Body of pancreas (tissue), 4 donors: ENCODE measurements at regions not wholly inside any gene's neighbourhood (a gene's known extent, or its start where the extent isn't known, plus 50 kb on each side); places are given as distances from the start of the nearest gene placed in this dataset.

Source experiments
- ATAC-seq: fragments of 150-250 bp; one replicate; pipeline ENCODE4 v1.9.1; 2016
- DNase-seq, 4 donors: peaks; one replicate each; pipeline ENCODE4 v3.0.0-alpha.2; 2019
- H3K27ac ChIP-seq, 4 donors: fragments of 200-600 bp; sonication (generic); 1 replicate in 3 of 4; 2 replicates in 1 of 4; pipeline versions ENCODE4 v1.5.1 to v1.6.1; 2016 to 2019; ENCODE audit warnings: mild to moderate bottlenecking in 1 of 4, mixed read lengths in 1 of 4, moderate library complexity in 1 of 4
- H3K27me3 ChIP-seq, 2 donors: fragments of 200-600 bp; sonication (generic); one replicate each; pipeline ENCODE4 v1.6.0; 2016; ENCODE audit warnings: mild to moderate bottlenecking in 1 of 2
- H3K36me3 ChIP-seq, 2 donors: fragments of 200-600 bp; sonication (generic); replicated peaks in 1 of 2; 2 replicates each; pipeline ENCODE4 v1.5.1; 2016; ENCODE audit warnings: low read depth in 2 of 2; ENCODE audit not compliant: insufficient read depth in 1 of 2
- H3K4me1 ChIP-seq: fragments of 200-600 bp; sonication (generic); one replicate; pipeline ENCODE4 v1.6.0; 2016
- H3K4me3 ChIP-seq, 2 donors: fragments of 200-600 bp; sonication (generic); 1 replicate in 1 of 2; 2 replicates in 1 of 2; pipeline ENCODE4 v1.5.1; 2016 to 2019
- H3K9me3 ChIP-seq, 3 donors: fragments of 200-600 bp; sonication (generic); 1 replicate in 2 of 3; 2 replicates in 1 of 3; pipeline ENCODE4 v1.5.1; 2016
- POLR2A ChIP-seq, 3 donors: fragments of 450-650 bp; IDR thresholded peaks; one replicate each; pipeline ENCODE4 v1.6.1; 2016; ENCODE audit warnings: antibody characterized with exemption in 3 of 3, mild to moderate bottlenecking in 2 of 3
- WGBS, 2 donors: methylation state at CpG; one replicate each; pipeline ENCODE4 v1.1.5; 2017; 5-methylcytosine and 5-hydroxymethylcytosine counted together
- intact Hi-C: fragments of 100-400 bp; cut with DNase I; formaldehyde crosslinking; loops from one replicate; pipeline ENCODE4 v1.15.1; 2023
- TF ChIP-seq, protein P1 (sequence below), 7 experiments: fragments of 450-650 bp in 4 of 7; fragments of 200-600 bp in 3 of 7; sonication (generic) in 3 of 7; IDR thresholded peaks; one replicate each; pipeline ENCODE4 v1.5.1; 2016 to 2019; ENCODE audit warnings: antibody characterized with exemption in 7 of 7

DNA sequence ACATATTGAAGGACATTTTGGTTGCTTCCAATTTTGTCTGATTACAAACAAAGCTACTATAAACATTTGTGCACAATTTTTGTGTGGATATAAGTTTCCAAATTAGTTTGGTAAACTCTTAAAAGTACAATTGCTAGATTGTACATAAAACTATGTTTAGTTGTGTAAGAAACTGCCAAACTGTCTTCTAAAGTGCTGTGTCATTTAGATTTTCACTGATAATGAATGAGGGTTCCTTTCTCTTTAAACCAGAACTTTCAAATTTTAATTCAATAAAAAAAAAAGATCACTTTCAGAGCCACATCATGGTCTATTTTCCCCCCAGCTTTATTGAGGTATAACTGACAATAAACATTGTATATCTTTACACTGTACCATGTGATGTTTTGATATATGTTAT lies 74.0 kb upstream of the TRPC7 start:
- TF ChIP-seq POLR2A (IDR thresholded peaks at IDR 0.05), result no peak
- TF ChIP-seq, protein P1, sequence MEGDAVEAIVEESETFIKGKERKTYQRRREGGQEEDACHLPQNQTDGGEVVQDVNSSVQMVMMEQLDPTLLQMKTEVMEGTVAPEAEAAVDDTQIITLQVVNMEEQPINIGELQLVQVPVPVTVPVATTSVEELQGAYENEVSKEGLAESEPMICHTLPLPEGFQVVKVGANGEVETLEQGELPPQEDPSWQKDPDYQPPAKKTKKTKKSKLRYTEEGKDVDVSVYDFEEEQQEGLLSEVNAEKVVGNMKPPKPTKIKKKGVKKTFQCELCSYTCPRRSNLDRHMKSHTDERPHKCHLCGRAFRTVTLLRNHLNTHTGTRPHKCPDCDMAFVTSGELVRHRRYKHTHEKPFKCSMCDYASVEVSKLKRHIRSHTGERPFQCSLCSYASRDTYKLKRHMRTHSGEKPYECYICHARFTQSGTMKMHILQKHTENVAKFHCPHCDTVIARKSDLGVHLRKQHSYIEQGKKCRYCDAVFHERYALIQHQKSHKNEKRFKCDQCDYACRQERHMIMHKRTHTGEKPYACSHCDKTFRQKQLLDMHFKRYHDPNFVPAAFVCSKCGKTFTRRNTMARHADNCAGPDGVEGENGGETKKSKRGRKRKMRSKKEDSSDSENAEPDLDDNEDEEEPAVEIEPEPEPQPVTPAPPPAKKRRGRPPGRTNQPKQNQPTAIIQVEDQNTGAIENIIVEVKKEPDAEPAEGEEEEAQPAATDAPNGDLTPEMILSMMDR (IDR thresholded peaks at IDR 0.05), result no peak
- ATAC-seq, result no peak
- intact Hi-C loops, result no loop called here
- Histone ChIP-seq H3K27me3 (no peaks in the 10 kb centered on the region), H3K4me1 (no peaks in the 10 kb centered on the region), H3K9me3 (no peaks in the 10 kb centered on the region), H3K27ac (no peak overlapping the region), H3K4me3 (no peak overlapping the region), H3K36me3 (no peaks in the 10 kb centered on the region)
- DNase-seq, result no peak

DNA sequence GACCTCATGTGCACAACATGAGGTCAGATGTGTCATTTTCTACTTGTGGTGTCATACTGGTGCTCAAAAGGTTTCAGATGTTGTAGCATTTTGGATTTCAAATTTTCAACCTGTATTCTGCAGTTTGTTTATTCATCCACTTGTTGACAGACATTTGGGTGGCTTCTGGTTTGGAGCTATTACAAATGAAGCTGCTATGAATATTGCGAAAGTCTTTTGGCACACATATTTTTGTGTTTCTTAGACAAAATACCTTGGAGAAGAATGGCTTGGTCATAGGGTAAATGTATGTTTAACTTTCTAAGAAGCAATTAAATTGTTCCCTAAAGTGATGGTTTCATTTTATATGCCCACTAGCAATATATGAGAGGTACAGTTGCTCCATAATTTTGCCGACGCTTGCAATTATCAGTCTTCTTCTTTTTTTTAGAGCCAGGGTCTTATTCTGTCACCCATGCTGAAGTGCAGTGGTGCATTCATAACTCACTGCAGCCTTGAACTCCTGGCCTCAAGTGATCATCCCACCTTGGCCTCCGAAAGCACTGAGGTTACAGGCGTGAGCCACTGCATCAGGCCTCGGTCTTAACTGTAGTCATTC lies 70.7 kb upstream of the TRPC7 start:
- DNase-seq, result no peak
- intact Hi-C loops, result no loop called here
- Histone ChIP-seq H3K4me3 (no peak overlapping the region), H3K36me3 (no peaks in the 10 kb centered on the region), H3K4me1 (no peaks in the 10 kb centered on the region), H3K27me3 (no peaks in the 10 kb centered on the region), H3K27ac (no peak overlapping the region), H3K9me3 (no peaks in the 10 kb centered on the region)
- ATAC-seq, result no peak
- TF ChIP-seq POLR2A (IDR thresholded peaks at IDR 0.05), result no peak
- TF ChIP-seq, protein P1 (IDR thresholded peaks at IDR 0.05), result no peak
- WGBS, 2 donors, result 81 to 86% methylated on average over 6 of the region's 6 CpGs

DNA sequence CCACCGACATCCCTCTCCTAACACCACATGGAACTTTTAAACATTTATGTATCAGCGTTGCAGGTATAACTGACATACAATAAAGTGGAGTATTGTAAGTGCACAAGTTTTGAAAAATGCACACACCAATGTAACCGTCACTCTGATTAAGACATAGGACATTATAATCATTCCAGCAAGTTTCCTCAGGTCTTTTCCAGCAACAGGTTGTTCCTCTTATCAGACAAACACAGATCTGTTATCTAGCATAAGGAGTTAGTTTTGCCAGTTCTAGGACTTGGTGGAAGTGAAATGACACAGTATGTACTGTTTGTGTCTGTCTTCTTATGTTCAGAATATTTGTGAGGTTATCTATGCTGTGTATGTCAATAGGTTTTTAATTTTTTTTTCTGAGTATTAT lies 69.5 kb upstream of the TRPC7 start:
- Histone ChIP-seq H3K27me3 (no peaks in the 10 kb centered on the region), H3K4me1 (no peaks in the 10 kb centered on the region), H3K4me3 (no peak overlapping the region), H3K27ac (no peak overlapping the region), H3K9me3 (no peaks in the 10 kb centered on the region), H3K36me3 (no peaks in the 10 kb centered on the region)
- DNase-seq (no peak), ATAC-seq (no peak)
- no peak for TF ChIP-seq POLR2A (IDR thresholded peaks at IDR 0.05)
- TF ChIP-seq, protein P1 (IDR thresholded peaks at IDR 0.05), result no peak
- WGBS, 2 donors, result 75 to 88% methylated on average over 3 of the region's 3 CpGs
- intact Hi-C loops, result no loop called here

DNA sequence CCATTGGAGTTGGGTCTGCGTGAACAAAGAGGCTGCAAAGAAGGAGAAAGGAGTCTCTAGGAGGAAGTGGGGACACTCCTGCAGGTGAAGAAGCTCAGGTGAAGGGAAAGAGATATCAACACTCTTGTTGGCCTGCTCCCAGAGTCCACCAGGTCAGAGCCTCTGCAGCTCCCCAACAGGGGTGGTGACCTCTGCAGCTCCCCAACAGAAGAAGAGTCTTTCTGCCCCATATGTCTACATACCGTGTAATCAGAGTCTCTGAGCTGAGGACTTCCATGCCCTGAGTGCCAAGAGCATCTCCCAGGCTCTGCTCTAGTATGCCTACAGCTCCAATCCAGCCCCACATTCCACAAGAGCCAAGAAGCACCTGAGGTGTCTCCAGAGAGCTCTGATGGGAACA lies 67.4 kb upstream of the TRPC7 start:
- DNase-seq (no peak), ATAC-seq (no peak)
- Histone ChIP-seq H3K4me1 (no peaks in the 10 kb centered on the region), H3K9me3 (no peaks in the 10 kb centered on the region), H3K4me3 (no peak overlapping the region), H3K27ac (no peak overlapping the region), H3K27me3 (no peaks in the 10 kb centered on the region), H3K36me3 (no peaks in the 10 kb centered on the region)
- WGBS, 2 donors, result 68 to 80% methylated on average over 2 of the region's 2 CpGs
- intact Hi-C loops, result no loop called here
- TF ChIP-seq, protein P1 (IDR thresholded peaks at IDR 0.05), result no peak
- TF ChIP-seq POLR2A (IDR thresholded peaks at IDR 0.05), result no peak

DNA sequence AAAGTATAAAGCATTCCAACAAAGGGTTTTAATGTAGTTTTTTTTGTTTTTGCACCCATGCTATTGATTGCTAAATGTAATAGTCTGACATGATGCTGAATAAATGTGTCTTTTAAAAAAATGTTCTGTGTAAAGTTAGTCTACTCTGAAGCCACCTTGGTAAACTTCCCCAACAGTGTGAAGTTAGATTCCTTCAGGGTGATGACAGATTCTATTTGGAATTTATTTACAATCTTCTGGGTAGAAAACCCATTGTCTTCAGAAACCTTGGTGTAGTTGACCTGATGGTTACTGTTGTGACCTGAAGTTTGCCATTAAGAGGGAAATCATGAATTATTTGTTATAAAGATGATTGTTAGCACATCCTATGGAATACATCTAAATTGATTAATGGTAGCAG lies 64.7 kb upstream of the TRPC7 start:
- DNase-seq (no peak), ATAC-seq (no peak)
- H3K9me3 ChIP-seq, result no peaks in the 10 kb centered on the region
- intact Hi-C loops, result no loop called here
- TF ChIP-seq, protein P1 (IDR thresholded peaks at IDR 0.05), result no peak
- TF ChIP-seq POLR2A (IDR thresholded peaks at IDR 0.05), result no peak
- H3K36me3 ChIP-seq, result no peaks in the 10 kb centered on the region
- H3K4me1 ChIP-seq, result no peaks in the 10 kb centered on the region
- H3K4me3 ChIP-seq, result no peak overlapping the region
- no peaks in the 10 kb centered on the region for H3K27me3 ChIP-seq
- no peak overlapping the region for H3K27ac ChIP-seq
